PC-3 (cell line): ENCODE measurements at regions not wholly inside any gene's neighbourhood (a gene's known extent, or its start where the extent isn't known, plus 50 kb on each side); places are given as distances from the start of the nearest gene placed in this dataset.

ENCODE experiments used
- EZH2 ChIP-seq: fragments of 300-600 bp; sonication (generic); IDR thresholded peaks from one replicate; pipeline ENCODE4 v1.6.1; 2017; ENCODE audit warnings: antibody characterized with exemption, mild to moderate bottlenecking, low read length; ENCODE audit not compliant: unreplicated experiment
- TF ChIP-seq, protein P1 (sequence below): fragments of 300-600 bp; sonication (generic); conservative IDR thresholded peaks from 2 replicates; pipeline ENCODE4 v1.5.1; 2017; ENCODE audit warnings: antibody characterized with exemption, low read depth, mild to moderate bottlenecking, low read length

DNA sequence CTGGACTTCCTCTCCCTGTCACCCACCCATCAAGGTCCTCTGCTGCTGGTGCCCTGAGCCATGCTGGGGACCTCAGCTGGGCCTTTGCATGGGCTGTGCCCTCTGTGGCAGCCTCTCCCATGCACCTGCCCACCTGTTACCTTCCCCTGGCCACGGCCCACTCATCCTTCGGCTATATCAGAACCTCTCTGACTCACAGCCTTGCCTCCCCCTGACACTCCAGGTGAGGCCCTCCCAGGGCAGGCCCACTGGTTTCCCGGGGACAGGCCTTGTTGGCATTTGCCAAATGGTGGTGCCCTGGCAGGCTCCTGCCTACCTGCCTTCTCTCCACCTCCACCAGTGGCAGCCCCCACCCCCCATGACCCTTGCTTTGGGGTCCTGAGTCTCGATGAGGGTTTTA is 73.7 kb upstream of the PRR5 start:
- TF ChIP-seq EZH2: no peak
- TF ChIP-seq, protein P1, sequence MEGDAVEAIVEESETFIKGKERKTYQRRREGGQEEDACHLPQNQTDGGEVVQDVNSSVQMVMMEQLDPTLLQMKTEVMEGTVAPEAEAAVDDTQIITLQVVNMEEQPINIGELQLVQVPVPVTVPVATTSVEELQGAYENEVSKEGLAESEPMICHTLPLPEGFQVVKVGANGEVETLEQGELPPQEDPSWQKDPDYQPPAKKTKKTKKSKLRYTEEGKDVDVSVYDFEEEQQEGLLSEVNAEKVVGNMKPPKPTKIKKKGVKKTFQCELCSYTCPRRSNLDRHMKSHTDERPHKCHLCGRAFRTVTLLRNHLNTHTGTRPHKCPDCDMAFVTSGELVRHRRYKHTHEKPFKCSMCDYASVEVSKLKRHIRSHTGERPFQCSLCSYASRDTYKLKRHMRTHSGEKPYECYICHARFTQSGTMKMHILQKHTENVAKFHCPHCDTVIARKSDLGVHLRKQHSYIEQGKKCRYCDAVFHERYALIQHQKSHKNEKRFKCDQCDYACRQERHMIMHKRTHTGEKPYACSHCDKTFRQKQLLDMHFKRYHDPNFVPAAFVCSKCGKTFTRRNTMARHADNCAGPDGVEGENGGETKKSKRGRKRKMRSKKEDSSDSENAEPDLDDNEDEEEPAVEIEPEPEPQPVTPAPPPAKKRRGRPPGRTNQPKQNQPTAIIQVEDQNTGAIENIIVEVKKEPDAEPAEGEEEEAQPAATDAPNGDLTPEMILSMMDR: no peak
